Coronary artery (tissue), 2 donors: ENCODE measurements at regions not wholly inside any gene's neighbourhood (a gene's known extent, or its start where the extent isn't known, plus 50 kb on each side); places are given as distances from the start of the nearest gene placed in this dataset.

Source experiments
- DNase-seq: peaks from one replicate; pipeline ENCODE4 v3.0.0-alpha.2; 2017; ENCODE audit warnings: low spot score
- H3K27ac ChIP-seq, 2 donors: fragments of 200-600 bp; sonication (generic); one replicate each; pipeline ENCODE4 v1.5.1; 2016 to 2019
- H3K4me3 ChIP-seq: fragments of 200-600 bp; sonication (generic); 2 replicates; pipeline ENCODE4 v1.5.1; 2016; ENCODE audit warnings: mild to moderate bottlenecking, moderate library complexity
- TF ChIP-seq, protein P1 (sequence below): fragments of 200-600 bp; sonication (generic); IDR thresholded peaks from one replicate; pipeline ENCODE4 v1.5.1; 2019; ENCODE audit warnings: antibody characterized with exemption

DNA sequence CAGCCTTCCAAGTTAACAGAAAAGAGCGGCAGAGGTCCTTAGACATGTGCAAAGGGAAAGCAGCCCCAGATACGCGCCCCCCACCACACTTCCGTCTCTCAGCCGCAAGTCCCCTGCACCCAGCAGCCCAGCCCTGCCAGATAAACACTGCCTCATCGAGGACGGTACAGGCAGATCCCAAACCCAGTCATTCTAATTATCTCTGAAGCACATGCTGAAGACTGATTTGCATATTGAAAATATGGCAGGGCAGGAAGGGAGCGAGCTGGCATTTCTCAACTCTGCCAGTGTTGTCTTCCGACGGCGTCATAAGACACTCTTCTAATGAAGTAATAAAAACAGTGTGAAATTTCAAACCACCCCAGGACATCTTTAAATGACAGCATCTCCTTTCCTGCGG lies 122.8 kb upstream of the CDH4 start:
- H3K4me3 ChIP-seq: no peak overlapping the region
- DNase-seq: peak; percentile 35
- H3K27ac ChIP-seq: no peak overlapping the region
- TF ChIP-seq, protein P1, sequence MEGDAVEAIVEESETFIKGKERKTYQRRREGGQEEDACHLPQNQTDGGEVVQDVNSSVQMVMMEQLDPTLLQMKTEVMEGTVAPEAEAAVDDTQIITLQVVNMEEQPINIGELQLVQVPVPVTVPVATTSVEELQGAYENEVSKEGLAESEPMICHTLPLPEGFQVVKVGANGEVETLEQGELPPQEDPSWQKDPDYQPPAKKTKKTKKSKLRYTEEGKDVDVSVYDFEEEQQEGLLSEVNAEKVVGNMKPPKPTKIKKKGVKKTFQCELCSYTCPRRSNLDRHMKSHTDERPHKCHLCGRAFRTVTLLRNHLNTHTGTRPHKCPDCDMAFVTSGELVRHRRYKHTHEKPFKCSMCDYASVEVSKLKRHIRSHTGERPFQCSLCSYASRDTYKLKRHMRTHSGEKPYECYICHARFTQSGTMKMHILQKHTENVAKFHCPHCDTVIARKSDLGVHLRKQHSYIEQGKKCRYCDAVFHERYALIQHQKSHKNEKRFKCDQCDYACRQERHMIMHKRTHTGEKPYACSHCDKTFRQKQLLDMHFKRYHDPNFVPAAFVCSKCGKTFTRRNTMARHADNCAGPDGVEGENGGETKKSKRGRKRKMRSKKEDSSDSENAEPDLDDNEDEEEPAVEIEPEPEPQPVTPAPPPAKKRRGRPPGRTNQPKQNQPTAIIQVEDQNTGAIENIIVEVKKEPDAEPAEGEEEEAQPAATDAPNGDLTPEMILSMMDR: no peak

DNA sequence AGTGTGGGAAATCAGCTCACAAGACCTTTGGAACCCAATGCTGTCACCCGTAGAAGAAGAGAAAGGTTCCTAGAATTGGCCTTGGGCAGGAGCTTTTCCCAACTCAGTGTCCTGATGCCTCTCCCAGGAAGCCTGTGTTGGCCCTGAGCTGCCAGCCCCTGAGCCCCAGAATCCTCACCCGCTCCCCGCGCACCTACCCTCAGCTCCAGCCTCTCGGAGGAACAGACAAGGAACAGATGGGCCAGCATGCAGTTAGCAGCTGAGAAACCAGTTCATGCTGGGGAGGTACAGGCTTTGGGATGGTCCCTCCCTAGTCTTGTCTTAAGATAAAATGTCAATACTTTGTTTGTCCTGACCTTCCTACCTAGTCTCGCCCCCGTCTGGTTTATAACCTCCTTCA lies 121.9 kb upstream of the CDH4 start:
- no peak for DNase-seq
- no peak overlapping the region for H3K27ac ChIP-seq
- TF ChIP-seq, protein P1: no peak
- no peak overlapping the region for H3K4me3 ChIP-seq

DNA sequence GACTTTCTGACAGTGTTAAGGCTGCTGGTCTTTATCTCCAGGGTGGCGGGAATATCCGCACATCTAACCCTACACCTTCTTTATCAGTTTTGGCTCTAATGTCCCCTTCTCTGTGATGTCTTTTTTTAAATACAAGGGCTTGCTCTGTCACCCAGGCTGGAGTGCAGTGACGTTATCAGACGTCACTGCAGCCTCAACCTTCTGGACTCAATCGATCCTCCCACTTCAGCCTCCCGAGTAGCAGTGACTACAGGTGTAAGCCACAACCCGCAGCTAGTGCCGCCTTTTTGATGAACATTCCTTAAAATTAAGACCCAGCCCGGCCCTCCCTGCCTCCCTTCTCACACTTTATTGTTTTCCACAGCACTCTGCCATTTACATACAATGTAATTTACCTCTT lies 120.1 kb upstream of the CDH4 start:
- TF ChIP-seq, protein P1: no peak
- no peak for DNase-seq
- Histone ChIP-seq H3K27ac (no peak overlapping the region), H3K4me3 (no peak overlapping the region)

DNA sequence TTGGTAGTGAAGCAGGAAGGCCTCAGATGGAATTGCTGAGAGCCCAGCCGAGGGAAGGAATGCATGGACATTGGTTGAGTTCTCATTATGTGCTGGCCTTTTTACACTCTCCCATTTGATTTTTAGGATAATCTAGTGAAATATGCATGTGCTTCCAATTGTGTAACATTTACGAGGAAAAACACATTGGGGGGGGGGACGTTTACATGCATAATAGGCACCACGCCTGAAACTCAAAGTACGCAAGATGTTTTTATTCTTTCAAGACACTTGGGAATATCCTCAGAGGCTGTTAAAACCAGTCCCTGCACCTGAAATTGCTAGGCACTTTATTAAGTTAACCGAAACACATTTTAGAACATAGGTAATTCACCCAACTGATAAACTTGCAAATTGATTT lies 118.5 kb upstream of the CDH4 start:
- Histone ChIP-seq H3K27ac (no peak overlapping the region), H3K4me3 (no peak overlapping the region)
- TF ChIP-seq, protein P1: no peak
- DNase-seq: no peak

DNA sequence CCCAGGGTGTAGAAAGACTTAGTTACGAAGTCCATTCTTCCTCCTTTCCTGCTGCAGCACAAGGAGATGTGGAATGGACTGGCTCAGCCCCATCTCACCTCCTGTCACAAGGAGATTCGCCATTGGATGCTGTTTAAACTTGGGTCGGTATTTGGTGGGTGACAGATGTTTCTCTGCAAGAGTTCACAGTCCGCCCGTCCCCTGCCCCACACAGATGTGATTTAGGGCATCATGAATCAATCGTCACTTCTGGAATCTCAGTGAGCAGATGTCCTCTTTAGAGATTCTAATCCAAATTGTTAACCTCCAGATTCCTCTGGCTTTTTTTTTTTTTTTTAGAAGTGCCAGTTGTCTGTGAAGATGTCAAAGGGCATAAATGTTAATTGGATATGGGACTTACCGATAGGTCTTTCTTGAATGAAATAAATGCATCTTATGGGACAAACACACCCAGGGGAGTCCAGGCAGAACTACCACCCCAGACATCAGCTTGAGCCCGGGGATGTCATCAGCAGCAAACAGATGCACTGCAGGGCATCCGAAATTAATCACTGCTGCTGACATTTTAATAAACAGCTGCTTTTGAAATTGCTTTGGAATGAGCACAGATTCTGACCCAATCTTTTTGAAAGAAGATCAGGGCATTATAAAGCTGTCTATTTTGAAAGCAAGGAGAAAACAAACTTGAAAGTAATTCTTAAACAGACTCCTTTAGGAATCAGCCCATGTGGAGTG lies 117.6 kb upstream of the CDH4 start:
- Histone ChIP-seq H3K4me3 (no peak overlapping the region), H3K27ac (no peak overlapping the region)
- DNase-seq: no peak
- TF ChIP-seq, protein P1: no peak

DNA sequence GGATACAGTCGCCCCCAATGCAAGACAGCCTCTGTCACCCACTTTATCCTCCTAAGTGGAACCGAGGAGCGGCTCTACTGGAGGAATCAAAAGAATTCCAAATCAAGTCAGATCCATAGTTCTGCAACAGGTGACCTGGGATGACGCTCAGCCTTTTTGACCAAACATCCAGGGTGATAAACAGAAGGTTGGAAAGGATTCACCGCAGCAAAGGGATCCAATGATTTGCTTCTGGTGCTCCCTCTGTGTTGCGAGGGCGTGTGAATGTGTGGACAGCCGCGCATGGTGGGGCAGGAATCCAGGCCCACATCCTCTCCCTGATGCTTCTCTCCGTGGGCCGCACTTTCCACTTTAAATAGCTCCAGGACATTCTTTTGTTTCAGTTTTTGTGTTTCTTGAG lies 116.8 kb upstream of the CDH4 start:
- DNase-seq: no peak
- Histone ChIP-seq H3K27ac (no peak overlapping the region), H3K4me3 (no peak overlapping the region)
- TF ChIP-seq, protein P1: no peak

DNA sequence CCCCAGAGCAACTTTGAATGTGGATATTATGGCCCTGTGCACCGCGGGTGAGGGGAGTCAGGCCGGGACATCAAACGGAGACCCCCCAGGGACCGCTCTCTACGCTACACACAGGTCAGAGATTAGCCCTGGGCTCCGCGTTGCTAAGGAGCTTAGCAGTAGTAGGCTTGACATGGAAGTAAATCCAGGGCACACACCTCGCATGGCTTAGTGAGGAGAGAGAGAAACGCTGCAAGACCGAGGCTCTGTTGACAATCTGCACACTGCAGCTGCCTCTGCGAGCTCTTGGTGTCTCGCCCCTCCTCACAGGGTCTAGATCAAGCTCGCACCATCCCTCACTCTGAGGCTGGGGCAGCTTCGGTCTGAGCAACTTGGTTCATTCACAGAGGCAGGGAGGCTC lies 116.1 kb upstream of the CDH4 start:
- Histone ChIP-seq H3K4me3 (no peak overlapping the region), H3K27ac (no peak overlapping the region)
- TF ChIP-seq, protein P1: no peak
- no peak for DNase-seq
